Keratinocyte (primary cell): ENCODE measurements at regions not wholly inside any gene's neighbourhood (a gene's known extent, or its start where the extent isn't known, plus 50 kb on each side); places are given as distances from the start of the nearest gene placed in this dataset.

Experiments
- EZH2 ChIP-seq: IDR thresholded peaks from one replicate; pipeline ENCODE4 v1.6.1; 2012; ENCODE audit warnings: inconsistent platforms, mild to moderate bottlenecking, low read length, moderate library complexity
- TF ChIP-seq, protein P1 (sequence below), 3 experiments: IDR thresholded peaks in 1 of 3; conservative IDR thresholded peaks in 1 of 3; optimal IDR thresholded peaks in 1 of 3; 2 replicates in 2 of 3; 3 replicates in 1 of 3; pipeline versions ENCODE3 to v1.5.1; 2011; ENCODE audit warnings: low read length in 3 of 3, mild to moderate bottlenecking in 3 of 3, moderate library complexity in 2 of 3, control low read depth in 1 of 3, inconsistent platforms in 1 of 3; ENCODE audit not compliant: insufficient read depth in 2 of 3; ENCODE audit errors: extremely low read depth in 1 of 3

DNA sequence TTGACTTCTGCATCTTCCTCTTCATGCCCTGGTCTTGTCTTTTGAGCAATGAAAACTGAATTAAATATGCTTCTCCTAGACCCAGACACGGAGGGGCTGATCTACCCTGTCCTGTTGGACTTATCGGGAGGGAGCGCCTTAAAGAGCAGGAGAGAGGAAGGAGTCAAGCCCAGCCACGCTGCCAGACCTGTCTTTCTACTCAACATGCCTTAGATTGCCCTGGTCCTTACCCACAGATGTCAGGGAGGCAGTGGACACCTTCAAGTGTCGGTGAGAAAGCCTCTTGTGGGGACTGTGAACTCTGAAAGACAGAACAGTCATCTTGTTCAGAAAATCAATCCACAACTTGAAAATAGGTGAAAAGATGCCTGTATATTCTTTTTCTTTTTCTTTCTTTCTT is 61.8 kb downstream of the IRAG1 start:
- TF ChIP-seq, protein P1, sequence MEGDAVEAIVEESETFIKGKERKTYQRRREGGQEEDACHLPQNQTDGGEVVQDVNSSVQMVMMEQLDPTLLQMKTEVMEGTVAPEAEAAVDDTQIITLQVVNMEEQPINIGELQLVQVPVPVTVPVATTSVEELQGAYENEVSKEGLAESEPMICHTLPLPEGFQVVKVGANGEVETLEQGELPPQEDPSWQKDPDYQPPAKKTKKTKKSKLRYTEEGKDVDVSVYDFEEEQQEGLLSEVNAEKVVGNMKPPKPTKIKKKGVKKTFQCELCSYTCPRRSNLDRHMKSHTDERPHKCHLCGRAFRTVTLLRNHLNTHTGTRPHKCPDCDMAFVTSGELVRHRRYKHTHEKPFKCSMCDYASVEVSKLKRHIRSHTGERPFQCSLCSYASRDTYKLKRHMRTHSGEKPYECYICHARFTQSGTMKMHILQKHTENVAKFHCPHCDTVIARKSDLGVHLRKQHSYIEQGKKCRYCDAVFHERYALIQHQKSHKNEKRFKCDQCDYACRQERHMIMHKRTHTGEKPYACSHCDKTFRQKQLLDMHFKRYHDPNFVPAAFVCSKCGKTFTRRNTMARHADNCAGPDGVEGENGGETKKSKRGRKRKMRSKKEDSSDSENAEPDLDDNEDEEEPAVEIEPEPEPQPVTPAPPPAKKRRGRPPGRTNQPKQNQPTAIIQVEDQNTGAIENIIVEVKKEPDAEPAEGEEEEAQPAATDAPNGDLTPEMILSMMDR (optimal IDR thresholded peaks at IDR 0.05 in 1 of 3, IDR thresholded peaks at IDR 0.05 in 1 of 3, conservative IDR thresholded peaks at IDR 0.05 in 1 of 3; ENCODE audit: extremely low read depth in 1 of 3, insufficient read depth in 2 of 3, low read length in 3 of 3), result no peak
- no peak for TF ChIP-seq EZH2
